LNCAP (cell line): ENCODE measurements at regions not wholly inside any gene's neighbourhood (a gene's known extent, or its start where the extent isn't known, plus 50 kb on each side); places are given as distances from the start of the nearest gene placed in this dataset.

ENCODE experiments used
- CTCF ChIP-seq: fragments of 450-650 bp; IDR thresholded peaks from 2 replicates; pipeline ENCODE4 v1.5.1; 2017; ENCODE audit warnings: mild to moderate bottlenecking

- TF ChIP-seq CTCF = no peak
These were observed 286.4 kb upstream of the TMEM132C start for GRCh38 chr12:127980585-127980984.

GRCh38 chr12:127981875-127982274 is 285.1 kb upstream of the TMEM132C start:
- TF ChIP-seq CTCF = no peak

- TF ChIP-seq CTCF = no peak
These were observed 282.4 kb upstream of the TMEM132C start for GRCh38 chr12:127984386-127985055.

- TF ChIP-seq CTCF = no peak
These were observed 279.6 kb upstream of the TMEM132C start for GRCh38 chr12:127987199-127987901.

GRCh38 chr12:127991485-127991884 is 275.5 kb upstream of the TMEM132C start:
- TF ChIP-seq CTCF = no peak

- TF ChIP-seq CTCF = no peak
These were observed 268.0 kb upstream of the TMEM132C start for GRCh38 chr12:127998988-127999387.

- no peak for TF ChIP-seq CTCF
These were observed 262.5 kb upstream of the TMEM132C start for GRCh38 chr12:128004383-128004938.
